ENCODE measurements at regions not wholly inside any gene's neighbourhood (a gene's known extent, or its start where the extent isn't known, plus 50 kb on each side); places are given as distances from the start of the nearest gene placed in this dataset.

- Histone ChIP-seq H3K4me1 (ENCODE audit: insufficient read depth, low read length) (no peaks in the 10 kb centered on the region), H3K27me3 (ENCODE audit: control insufficient read depth in 1 of 2, insufficient read depth in 2 of 2, low read length in 2 of 2) (no peaks in the 10 kb centered on the region), H3K4me3 (ENCODE audit: low read length) (no peak overlapping the region), H3K36me3 (ENCODE audit: insufficient read depth, low read length) (no peaks in the 10 kb centered on the region), H3K27ac (ENCODE audit: low read depth in 1 of 2, low read length in 2 of 2) (no peak overlapping the region), H3K9me3 (ENCODE audit: control insufficient read depth in 1 of 2, insufficient read depth in 1 of 2, low read length in 2 of 2) (peaks cover 0 to 6% of the 10 kb centered on the region in 2 experiments)
- Mint-ChIP-seq H3K9me3 (no peaks in the 10 kb centered on the region), H3K36me3 (ENCODE audit: low read depth) (no peaks in the 10 kb centered on the region), H3K27me3 (peaks cover 47% of the 10 kb centered on the region), H3K27ac (no peak overlapping the region), H3K4me3 (no peak overlapping the region), H3K4me1 (ENCODE audit: low read depth) (no peaks in the 10 kb centered on the region)
- ChIA-PET POLR2A (no interaction called here), CTCF (no interaction called here)
- ATAC-seq (ENCODE audit: poor library complexity) (no peak), DNase-seq (no peak)
- no peak for TF ChIP-seq CTCF (IDR thresholded peaks at IDR 0.05)
- intact Hi-C loops (cut with DNase I, micrococcal nuclease): no loop called here
These were observed 297.4 kb downstream of the SMAD2 start for GRCh38 chr18:47632970-47633635.

GRCh38 chr18:47628893-47629292 lies 301.6 kb downstream of the SMAD2 start:
- no peak for TF ChIP-seq CTCF (IDR thresholded peaks at IDR 0.05)
- POLR2A ChIA-PET: no interaction called here

GRCh38 chr18:47628240-47628781 lies 302.1 kb downstream of the SMAD2 start:
- Mint-ChIP-seq H3K4me3 (no peak overlapping the region), H3K27me3 (peaks cover 26% of the 10 kb centered on the region), H3K4me1 (ENCODE audit: low read depth) (no peaks in the 10 kb centered on the region), H3K36me3 (ENCODE audit: low read depth) (no peaks in the 10 kb centered on the region), H3K27ac (no peak overlapping the region), H3K9me3 (no peaks in the 10 kb centered on the region)
- ChIA-PET CTCF (no interaction called here), POLR2A (no interaction called here)
- Histone ChIP-seq H3K27me3 (ENCODE audit: control insufficient read depth in 1 of 2, insufficient read depth in 2 of 2, low read length in 2 of 2) (peaks cover 0 to 3% of the 10 kb centered on the region in 2 experiments), H3K4me3 (ENCODE audit: low read length) (no peak overlapping the region), H3K36me3 (ENCODE audit: insufficient read depth, low read length) (no peaks in the 10 kb centered on the region), H3K27ac (ENCODE audit: low read depth in 1 of 2, low read length in 2 of 2) (no peak overlapping the region), H3K4me1 (ENCODE audit: insufficient read depth, low read length) (no peaks in the 10 kb centered on the region), H3K9me3 (ENCODE audit: control insufficient read depth in 1 of 2, insufficient read depth in 1 of 2, low read length in 2 of 2) (no peaks in the 10 kb centered on the region)
- intact Hi-C loops (cut with DNase I, micrococcal nuclease): no loop called here
- no peak for ATAC-seq (ENCODE audit: poor library complexity)
- no peak for TF ChIP-seq CTCF (IDR thresholded peaks at IDR 0.05)
- no peak for DNase-seq

More at GRCh38 chr18:47628893-47629292, 301.6 kb downstream of the SMAD2 start:
- no peak overlapping the region for H3K4me3 ChIP-seq (ENCODE audit: low read length)
- DNase-seq (no peak), ATAC-seq (ENCODE audit: poor library complexity) (no peak)
- H3K9me3 ChIP-seq (ENCODE audit: control insufficient read depth in 1 of 2, insufficient read depth in 1 of 2, low read length in 2 of 2): no peaks in the 10 kb centered on the region
- intact Hi-C loops (cut with DNase I, micrococcal nuclease): no loop called here
- Mint-ChIP-seq H3K27ac (no peak overlapping the region), H3K4me1 (ENCODE audit: low read depth) (no peaks in the 10 kb centered on the region), H3K4me3 (no peak overlapping the region), H3K36me3 (ENCODE audit: low read depth) (no peaks in the 10 kb centered on the region), H3K27me3 (peaks cover 32% of the 10 kb centered on the region), H3K9me3 (no peaks in the 10 kb centered on the region)
- CTCF ChIA-PET: no interaction called here
- peaks cover 0 to 3% of the 10 kb centered on the region in 2 experiments for H3K27me3 ChIP-seq (ENCODE audit: control insufficient read depth in 1 of 2, insufficient read depth in 2 of 2, low read length in 2 of 2)
- no peak overlapping the region for H3K27ac ChIP-seq (ENCODE audit: low read depth in 1 of 2, low read length in 2 of 2)
- no peaks in the 10 kb centered on the region for H3K4me1 ChIP-seq (ENCODE audit: insufficient read depth, low read length)
- no peaks in the 10 kb centered on the region for H3K36me3 ChIP-seq (ENCODE audit: insufficient read depth, low read length)
